ENCODE measurements at regions not wholly inside any gene's neighbourhood (a gene's known extent, or its start where the extent isn't known, plus 50 kb on each side); places are given as distances from the start of the nearest gene placed in this dataset.

- TF ChIP-seq ATF2 (IDR thresholded peaks at IDR 0.05; ENCODE audit: low read length): no peak
- TF ChIP-seq MAFK (IDR thresholded peaks at IDR 0.05; ENCODE audit: low read depth, low read length): no peak
- no peak for TF ChIP-seq GTF2F1 (IDR thresholded peaks at IDR 0.05; ENCODE audit: borderline replicate concordance, low read depth, low read length)
- TF ChIP-seq RBBP5 (IDR thresholded peaks at IDR 0.05; ENCODE audit: borderline replicate concordance, low read depth, low read length): no peak
- no peak for TF ChIP-seq SP1 (IDR thresholded peaks at IDR 0.05; ENCODE audit: low read depth, low read length)
- TF ChIP-seq USF2 (IDR thresholded peaks at IDR 0.05; ENCODE audit: low read length): no peak
- no peak for TF ChIP-seq JUND (IDR thresholded peaks at IDR 0.05; ENCODE audit: low read length)
- TF ChIP-seq CTCF (IDR thresholded peaks at IDR 0.05; ENCODE audit: control extremely low read depth in 1 of 3, insufficient read depth in 1 of 3, low read depth in 1 of 3, low read length in 3 of 3): no peak
- no peak for TF ChIP-seq POLR2A (IDR thresholded peaks at IDR 0.05; ENCODE audit: control extremely low read depth in 1 of 2, low read depth in 2 of 2, low read length in 2 of 2)
- TF ChIP-seq EZH2 (IDR thresholded peaks at IDR 0.05; ENCODE audit: low read depth, low read length, severe bottlenecking): no peak
- TF ChIP-seq EGR1 (IDR thresholded peaks at IDR 0.05; ENCODE audit: borderline replicate concordance, low read depth, low read length): no peak
- TF ChIP-seq GABPA (IDR thresholded peaks at IDR 0.05; ENCODE audit: borderline replicate concordance, insufficient read depth, low read length): no peak
- TF ChIP-seq SP2 (IDR thresholded peaks at IDR 0.05; ENCODE audit: low read length): no peak
Observed at GRCh38 chr9:28120626-28121025, 547.3 kb upstream of the C9orf72 start.
